Ishikawa (cell line): ENCODE measurements at regions not wholly inside any gene's neighbourhood (a gene's known extent, or its start where the extent isn't known, plus 50 kb on each side); places are given as distances from the start of the nearest gene placed in this dataset.

Experiments used
- CEBPB ChIP-seq: IDR thresholded peaks from 2 replicates; pipeline ENCODE4 v1.6.1; 2012
- CREB1 ChIP-seq: IDR thresholded peaks from 2 replicates; pipeline ENCODE4 v1.6.1; 2012; ENCODE audit warnings: low read depth
- EGR1 ChIP-seq: IDR thresholded peaks from 2 replicates; pipeline ENCODE4 v1.6.1; 2012
- EP300 ChIP-seq: IDR thresholded peaks from 2 replicates; pipeline ENCODE4 v1.6.1; 2012; ENCODE audit warnings: borderline replicate concordance
- FOXM1 ChIP-seq: IDR thresholded peaks from 2 replicates; pipeline ENCODE4 v1.6.1; 2012; ENCODE audit warnings: low read depth, borderline replicate concordance
- MAX ChIP-seq: IDR thresholded peaks from 2 replicates; pipeline ENCODE4 v1.6.1; 2012
- NFIC ChIP-seq: IDR thresholded peaks from 2 replicates; pipeline ENCODE4 v1.6.1; 2012
- RAD21 ChIP-seq: IDR thresholded peaks from 2 replicates; pipeline ENCODE4 v1.6.1; 2012; ENCODE audit warnings: low read depth
- REST ChIP-seq: IDR thresholded peaks from 2 replicates; pipeline ENCODE4 v1.6.1; 2012; ENCODE audit warnings: low read depth, mild to moderate bottlenecking
- TAF1 ChIP-seq: IDR thresholded peaks from 2 replicates; pipeline ENCODE4 v1.6.1; 2012; ENCODE audit warnings: low read depth, mild to moderate bottlenecking
- TCF12 ChIP-seq: IDR thresholded peaks from 2 replicates; pipeline ENCODE4 v1.6.1; 2012; ENCODE audit warnings: low read depth
- TEAD4 ChIP-seq: IDR thresholded peaks from 2 replicates; pipeline ENCODE4 v1.6.1; 2012
- USF1 ChIP-seq: IDR thresholded peaks from 2 replicates; pipeline ENCODE4 v1.6.1; 2012
- YY1 ChIP-seq: IDR thresholded peaks from 2 replicates; pipeline ENCODE4 v1.6.1; 2012; ENCODE audit warnings: low read depth
- ZBTB7A ChIP-seq: IDR thresholded peaks from 2 replicates; pipeline ENCODE4 v1.6.1; 2012; ENCODE audit warnings: low read depth

- TF ChIP-seq EP300 (no peak), TAF1 (no peak), TEAD4 (no peak), REST (no peak), NFIC (no peak)
Measured at GRCh38 chr6:166763606-166764472, 136.8 kb upstream of the RPS6KA2 start.

- TF ChIP-seq NFIC, result no peak
- no peak for TF ChIP-seq MAX
- TF ChIP-seq TAF1, result no peak
- no peak for TF ChIP-seq CEBPB
- no peak for TF ChIP-seq RAD21
Measured at GRCh38 chr6:166761801-166762200, 134.8 kb upstream of the RPS6KA2 start.

GRCh38 chr6:166760288-166760687, 133.2 kb upstream of the RPS6KA2 start:
- TF ChIP-seq ZBTB7A, result no peak
- TF ChIP-seq MAX, result no peak
- no peak for TF ChIP-seq TAF1
- no peak for TF ChIP-seq RAD21
- TF ChIP-seq YY1, result no peak
- no peak for TF ChIP-seq REST
- TF ChIP-seq NFIC, result no peak
- TF ChIP-seq EP300, result no peak
- TF ChIP-seq CEBPB, result no peak

- TF ChIP-seq EGR1 (no peak), TEAD4 (no peak), CEBPB (no peak), NFIC (no peak), RAD21 (no peak), TCF12 (no peak), FOXM1 (no peak), ZBTB7A (no peak), MAX (no peak), USF1 (no peak), YY1 (no peak)
Measured at GRCh38 chr6:166758136-166758704, 131.2 kb upstream of the RPS6KA2 start.

- TF ChIP-seq REST (no peak), TEAD4 (no peak), CEBPB (no peak), YY1 (no peak), EP300 (no peak), TAF1 (no peak), FOXM1 (no peak), MAX (no peak), NFIC (no peak), USF1 (no peak), TCF12 (no peak), CREB1 (no peak), RAD21 (no peak), ZBTB7A (no peak), EGR1 (no peak)
Measured at GRCh38 chr6:166757232-166758135, 130.4 kb upstream of the RPS6KA2 start.
